K562 (cell line): ENCODE measurements at regions not wholly inside any gene's neighbourhood (a gene's known extent, or its start where the extent isn't known, plus 50 kb on each side); places are given as distances from the start of the nearest gene placed in this dataset.

Experiments
- BACH1 ChIP-seq: fragments of 200-800 bp; sonication (Bioruptor generic); IDR thresholded peaks from 2 replicates; pipeline ENCODE4 v1.6.1; 2016; ENCODE audit warnings: missing genetic modification characterization, missing compliant biosample characterization
- CHD7 ChIP-seq: fragments of 200-600 bp; sonication (generic); IDR thresholded peaks from one replicate; pipeline ENCODE4 v1.6.1; 2012; ENCODE audit warnings: mild to moderate bottlenecking, low read depth, low read length, inconsistent platforms
- E2F3 ChIP-seq: fragments of 250-450 bp; sonication (Bioruptor Pico); IDR thresholded peaks from 2 replicates; pipeline ENCODE4 v1.4.0; 2020; ENCODE audit warnings: mild to moderate bottlenecking
- LCOR ChIP-seq: sonication (generic); formaldehyde crosslinking; IDR thresholded peaks from 2 replicates; pipeline ENCODE4 v1.8.0; 2022; ENCODE audit warnings: mild to moderate bottlenecking, missing genetic modification reagents
- PTRF ChIP-seq: fragments of 450-650 bp; IDR thresholded peaks from 2 replicates; pipeline ENCODE4 v1.6.1; 2016; ENCODE audit warnings: mild to moderate bottlenecking, missing genetic modification characterization, missing compliant biosample characterization
- USF1 ChIP-seq: sonication (generic); formaldehyde crosslinking; IDR thresholded peaks from 2 replicates; pipeline ENCODE4 v1.9.0; 2022; ENCODE audit warnings: mild to moderate bottlenecking, missing genetic modification reagents
- ZNF165 ChIP-seq: fragments of 250-450 bp; sonication (Bioruptor Pico); IDR thresholded peaks from 2 replicates; pipeline ENCODE4 v1.4.0; 2020; ENCODE audit warnings: borderline replicate concordance
- ZSCAN32 ChIP-seq: fragments of 450-650 bp; formaldehyde crosslinking; IDR thresholded peaks from 2 replicates; pipeline ENCODE4 v1.4.0; 2020; ENCODE audit warnings: mild to moderate bottlenecking, moderate library complexity

GRCh38 chr4:77450006-77450405, 155.6 kb upstream of the CXCL13 start (continued):
- TF ChIP-seq CHD7: no peak
- no peak for TF ChIP-seq PTRF (tag)
- TF ChIP-seq BACH1 (tag): no peak
- no peak for TF ChIP-seq E2F3
- no peak for TF ChIP-seq USF1
- no peak for TF ChIP-seq ZNF165
- TF ChIP-seq LCOR: no peak
- no peak for TF ChIP-seq ZSCAN32 (CRISPR knock-in tag)
